ENCODE measurements at regions not wholly inside any gene's neighbourhood (a gene's known extent, or its start where the extent isn't known, plus 50 kb on each side); places are given as distances from the start of the nearest gene placed in this dataset.
"Not testable (repeated sequence)": the region's sequence is repeated elsewhere in the genome, so short reads cannot be mapped to it uniquely, and the experiment has no call there.

- not testable (repeated sequence) for DNase-seq (ENCODE audit: extremely low read depth in 1 of 11, low read depth in 9 of 11, low spot score in 4 of 11)
Measured at GRCh38 chr1:88597973-88598372, 86.1 kb upstream of the PKN2 start.

- DNase-seq (ENCODE audit: extremely low read depth in 1 of 11, low read depth in 9 of 11, low spot score in 4 of 11) = peak in 2 of 11 donors; percentile 2 to 3
Measured at GRCh38 chr1:88608139-88608943, 75.7 kb upstream of the PKN2 start.

- no peak for DNase-seq (ENCODE audit: extremely low read depth in 1 of 11, low read depth in 9 of 11, low spot score in 4 of 11)
Measured at GRCh38 chr1:88609051-88609450, 75.0 kb upstream of the PKN2 start.

- no peak for DNase-seq (ENCODE audit: extremely low read depth in 1 of 11, low read depth in 9 of 11, low spot score in 4 of 11)
Measured at GRCh38 chr1:88610687-88611086, 73.4 kb upstream of the PKN2 start.

- no peak for DNase-seq (ENCODE audit: extremely low read depth in 1 of 11, low read depth in 9 of 11, low spot score in 4 of 11)
Measured at GRCh38 chr1:88612292-88612691, 71.8 kb upstream of the PKN2 start.

GRCh38 chr1:88612773-88613172 lies 71.3 kb upstream of the PKN2 start:
- peak in 2 of 11 donors; percentile 0 to 3 for DNase-seq (ENCODE audit: extremely low read depth in 1 of 11, low read depth in 9 of 11, low spot score in 4 of 11)

DNA sequence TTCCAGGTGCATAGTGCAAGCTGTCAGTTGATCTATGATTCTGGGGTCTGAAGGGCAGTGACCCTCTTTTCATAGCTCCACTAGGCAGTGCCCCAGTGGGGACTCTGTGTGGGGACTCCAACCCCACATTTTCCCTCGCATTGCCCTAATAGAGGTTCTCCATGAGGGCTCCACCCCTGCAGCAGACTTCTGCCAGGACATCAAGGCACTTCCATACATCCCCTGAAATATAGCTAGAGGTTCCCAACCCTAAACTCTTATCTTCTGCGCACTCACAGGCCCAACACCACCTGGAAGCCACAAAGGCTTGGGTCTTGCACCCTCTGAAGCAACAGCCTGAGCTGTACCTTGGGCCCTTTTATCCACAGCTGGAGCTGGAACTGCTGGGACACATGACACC lies 65.7 kb upstream of the PKN2 start:
- DNase-seq (ENCODE audit: extremely low read depth in 1 of 11, low read depth in 9 of 11, low spot score in 4 of 11) = no peak

GRCh38 chr1:88623101-88623500 lies 61.0 kb upstream of the PKN2 start:
- not testable (repeated sequence) for DNase-seq (ENCODE audit: extremely low read depth in 1 of 11, low read depth in 9 of 11, low spot score in 4 of 11)

Measured in renal cortex interstitium (tissue), 11 donors.